CD14-positive monocyte (primary cell): ENCODE measurements at regions not wholly inside any gene's neighbourhood (a gene's known extent, or its start where the extent isn't known, plus 50 kb on each side); places are given as distances from the start of the nearest gene placed in this dataset.

Experiments used
- DNase-seq, 3 donors: peaks; one replicate each; pipeline ENCODE4 v3.0.0-alpha.2; 2011 to 2022
- H2AFZ ChIP-seq: 2 replicates; pipeline ENCODE4 v1.6.0; 2012; ENCODE audit warnings: mild to moderate bottlenecking, low read depth, low read length, inconsistent platforms; ENCODE audit not compliant: insufficient read depth, poor library complexity, severe bottlenecking
- H3K27ac ChIP-seq, 2 donors: 1 replicate in 1 of 2; 2 replicates in 1 of 2; pipeline ENCODE4 v1.5.1; 2012 to 2013; ENCODE audit warnings: low read length in 2 of 2, control low read depth in 1 of 2, inconsistent platforms in 1 of 2, low read depth in 1 of 2, mild to moderate bottlenecking in 1 of 2
- H3K27me3 ChIP-seq, 2 donors: one replicate each; pipeline versions ENCODE4 v1.6.0 to v1.6.1; 2011 to 2013; ENCODE audit warnings: low read length in 2 of 2; ENCODE audit not compliant: control insufficient read depth in 2 of 2, insufficient read depth in 2 of 2
- H3K36me3 ChIP-seq, 2 donors: replicated peaks in 1 of 2; 1 replicate in 1 of 2; 2 replicates in 1 of 2; pipeline versions ENCODE4 v1.5.1 to v1.6.1; 2012 to 2013; ENCODE audit warnings: low read length in 2 of 2, control low read depth in 1 of 2, inconsistent platforms in 1 of 2, mild to moderate bottlenecking in 1 of 2; ENCODE audit not compliant: insufficient read depth in 2 of 2, control insufficient read depth in 1 of 2
- H3K4me1 ChIP-seq, 2 donors: 1 replicate in 1 of 2; 2 replicates in 1 of 2; pipeline versions ENCODE4 v1.5.1 to v1.6.1; 2012 to 2013; ENCODE audit warnings: low read length in 2 of 2, control low read depth in 1 of 2, inconsistent platforms in 1 of 2, mild to moderate bottlenecking in 1 of 2, moderate library complexity in 1 of 2; ENCODE audit not compliant: insufficient read depth in 2 of 2, control insufficient read depth in 1 of 2
- H3K4me2 ChIP-seq: replicated peaks from 2 replicates; pipeline ENCODE3; 2012; ENCODE audit warnings: low read length, moderate library complexity, mild to moderate bottlenecking; ENCODE audit not compliant: poor library complexity, severe bottlenecking; ENCODE audit errors: extremely low read depth
- H3K4me3 ChIP-seq, 3 experiments: fragments of 200-600 bp in 1 of 3; sonication (generic) in 1 of 3; replicated peaks in 1 of 3; 1 replicate in 2 of 3; 2 replicates in 1 of 3; pipeline ENCODE4 v1.5.1; 2011 to 2013; ENCODE audit warnings: low read length in 3 of 3, mild to moderate bottlenecking in 3 of 3, control low read depth in 2 of 3, low read depth in 2 of 3, inconsistent platforms in 1 of 3, moderate library complexity in 1 of 3
- H3K79me2 ChIP-seq: 2 replicates; pipeline ENCODE4 v1.6.0; 2012; ENCODE audit warnings: mild to moderate bottlenecking, control low read depth, inconsistent platforms, low read length, moderate library complexity; ENCODE audit not compliant: insufficient read depth
- H3K9ac ChIP-seq: 2 replicates; pipeline ENCODE4 v1.6.0; 2017; ENCODE audit warnings: low read length, mild to moderate bottlenecking; ENCODE audit not compliant: insufficient read depth, poor library complexity, severe bottlenecking
- H3K9me3 ChIP-seq, 2 donors: replicated peaks in 1 of 2; 1 replicate in 1 of 2; 2 replicates in 1 of 2; pipeline versions ENCODE4 v1.5.1 to v1.6.1; 2012 to 2013; ENCODE audit warnings: low read length in 2 of 2, control low read depth in 1 of 2; ENCODE audit not compliant: control insufficient read depth in 1 of 2, insufficient read depth in 1 of 2
- H4K20me1 ChIP-seq: 2 replicates; pipeline ENCODE4 v1.6.0; 2012; ENCODE audit warnings: mild to moderate bottlenecking, low read length, control low read depth, moderate library complexity; ENCODE audit not compliant: insufficient read depth
- H3K27ac Mint-ChIP-seq, 7 donors: one replicate each; pipeline ENCODE4 v1.8.0; 2020; ENCODE audit warnings: mild to moderate bottlenecking in 7 of 7, mixed read lengths in 7 of 7, moderate library complexity in 6 of 7, inconsistent platforms in 2 of 7
- H3K27me3 Mint-ChIP-seq, 3 donors: one replicate each; pipeline ENCODE4 v1.8.0; 2021 to 2022; ENCODE audit warnings: low read depth in 3 of 3, mild to moderate bottlenecking in 3 of 3, mixed read lengths in 3 of 3, moderate library complexity in 3 of 3, inconsistent platforms in 1 of 3
- H3K36me3 Mint-ChIP-seq, 2 donors: one replicate each; pipeline ENCODE4 v1.8.0; 2020; ENCODE audit warnings: mixed read lengths in 2 of 2, inconsistent platforms in 1 of 2, mild to moderate bottlenecking in 1 of 2
- H3K4me1 Mint-ChIP-seq: one replicate; pipeline ENCODE4 v1.8.0; 2020; ENCODE audit warnings: mild to moderate bottlenecking, mixed read lengths
- H3K4me3 Mint-ChIP-seq, 2 donors: one replicate each; pipeline ENCODE4 v1.8.0; 2020; ENCODE audit warnings: mild to moderate bottlenecking in 2 of 2, mixed read lengths in 2 of 2, moderate library complexity in 1 of 2
- H3K9me3 Mint-ChIP-seq, 7 donors: one replicate each; pipeline ENCODE4 v1.8.0; 2020 to 2022; ENCODE audit warnings: mixed read lengths in 7 of 7, mild to moderate bottlenecking in 6 of 7, moderate library complexity in 6 of 7, inconsistent platforms in 2 of 7
- CTCF ChIP-seq: fragments of 200-600 bp; IDR thresholded peaks from one replicate; pipeline ENCODE4 v1.8.0; 2022; ENCODE audit warnings: antibody characterized with exemption, mild to moderate bottlenecking
- WGBS: methylation state at CpG from one replicate; pipeline ENCODE4 v1.1.5; 2013; ENCODE audit warnings: missing lambda C conversion rate; ENCODE audit not compliant: insufficient coverage; 5-methylcytosine and 5-hydroxymethylcytosine counted together
- intact Hi-C, 2 donors: fragments of 100-400 bp; cut with micrococcal nuclease; formaldehyde crosslinking; loops; one replicate each; pipeline versions ENCODE4 v1.15.0 to v1.15.1; 2023

DNA sequence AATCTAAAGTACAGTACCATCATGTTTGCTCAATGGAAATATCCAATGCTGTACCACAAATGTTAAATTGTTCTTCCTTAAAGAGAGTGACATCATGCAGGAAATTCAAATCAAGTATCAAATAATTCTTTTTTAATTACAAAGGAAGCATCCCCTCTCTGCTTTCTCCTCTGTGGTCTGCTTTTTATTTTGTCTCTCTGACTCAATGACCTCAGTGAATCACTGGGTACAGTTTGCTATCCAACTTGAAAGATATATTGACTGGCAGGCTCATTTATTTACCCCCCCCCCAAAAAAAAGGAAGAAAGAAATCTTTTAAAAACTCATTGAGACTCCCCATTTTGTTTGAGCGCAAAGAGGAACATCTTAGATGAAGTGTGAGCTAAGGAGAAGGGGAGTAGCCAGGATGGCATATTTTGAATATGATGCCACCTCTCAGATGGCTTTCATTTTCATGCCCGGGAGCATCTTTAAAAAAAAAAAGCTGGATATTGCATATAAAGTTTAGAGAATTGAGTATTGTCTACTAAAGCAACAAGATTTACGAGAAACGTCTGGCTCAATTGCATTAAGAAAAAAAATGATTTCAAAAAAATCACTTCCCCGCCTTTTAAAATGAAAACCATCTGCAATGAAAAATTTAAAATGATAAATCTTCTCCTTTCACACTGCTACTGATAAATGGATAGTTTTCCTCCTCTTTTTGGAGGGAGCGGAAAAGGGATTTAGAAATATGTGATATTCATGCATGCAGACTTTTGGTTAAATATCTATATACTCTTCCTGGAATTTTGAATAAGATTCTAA, 307.1 kb upstream of the DPH6 start:
- no peaks in the 10 kb centered on the region for H3K79me2 ChIP-seq
- no peak overlapping the region for H3K9ac ChIP-seq
- no peaks in the 10 kb centered on the region for H4K20me1 ChIP-seq
- no CpG with 5 or more reads among the region's 6 CpGs for WGBS
- no peak for DNase-seq
- no peaks in the 10 kb centered on the region for H3K27me3 ChIP-seq
- Mint-ChIP-seq H3K4me3 (no peak overlapping the region), H3K27me3 (peaks cover 0 to 2% (median 0%) of the 10 kb centered on the region in 3 donors), H3K27ac (no peak overlapping the region), H3K36me3 (no peaks in the 10 kb centered on the region), H3K4me1 (no peaks in the 10 kb centered on the region), H3K9me3 (peaks cover 0 to 8% (median 2%) of the 10 kb centered on the region in 7 donors)
- intact Hi-C loops, result no loop called here
- no peak overlapping the region for H2AFZ ChIP-seq
- no peak for TF ChIP-seq CTCF
- H3K36me3 ChIP-seq, result no peaks in the 10 kb centered on the region
- H3K27ac ChIP-seq, result no peak overlapping the region
- peaks cover 0 to 13% of the 10 kb centered on the region in 2 donors for H3K9me3 ChIP-seq
- no peak overlapping the region for H3K4me2 ChIP-seq
- no peak overlapping the region for H3K4me3 ChIP-seq
- no peaks in the 10 kb centered on the region for H3K4me1 ChIP-seq

DNA sequence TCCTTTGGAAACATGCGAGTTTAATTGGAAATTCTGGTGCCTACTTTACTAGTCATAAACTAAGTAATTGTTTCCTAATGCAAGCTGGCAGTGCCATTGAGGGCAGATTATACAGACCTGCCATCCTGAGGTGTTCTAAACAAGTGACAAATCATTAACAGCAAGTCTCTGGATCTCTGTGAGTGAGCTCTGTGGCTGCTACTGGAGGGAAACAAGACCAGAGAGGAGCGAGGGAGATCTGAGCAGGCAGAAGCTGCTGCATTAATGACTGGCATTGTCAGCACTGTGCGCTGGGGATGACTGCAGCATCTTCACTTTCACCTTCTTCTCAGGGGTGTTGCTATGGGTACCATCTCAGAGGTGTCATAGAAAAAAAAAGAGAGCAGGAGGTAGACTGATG, 308.4 kb upstream of the DPH6 start:
- H3K27ac ChIP-seq, result no peak overlapping the region
- H3K9me3 Mint-ChIP-seq, result peaks cover 0 to 7% (median 2%) of the 10 kb centered on the region in 7 donors
- WGBS, result no CpG with 5 or more reads among the region's 3 CpGs
- no peak overlapping the region for H3K27ac Mint-ChIP-seq
- no peak for TF ChIP-seq CTCF
- intact Hi-C loops, result no loop called here
- peaks cover 0 to 2% (median 0%) of the 10 kb centered on the region in 3 donors for H3K27me3 Mint-ChIP-seq
- H3K36me3 ChIP-seq, result no peaks in the 10 kb centered on the region
- H3K4me1 Mint-ChIP-seq, result no peaks in the 10 kb centered on the region
- H3K27me3 ChIP-seq, result no peaks in the 10 kb centered on the region
- no peaks in the 10 kb centered on the region for H4K20me1 ChIP-seq
- H3K4me3 Mint-ChIP-seq, result no peak overlapping the region
- no peak overlapping the region for H3K4me2 ChIP-seq
- H3K9me3 ChIP-seq, result peaks cover 0 to 13% of the 10 kb centered on the region in 2 donors
- H3K4me3 ChIP-seq, result no peak overlapping the region
- H3K36me3 Mint-ChIP-seq, result no peaks in the 10 kb centered on the region
- H3K79me2 ChIP-seq, result no peaks in the 10 kb centered on the region
- no peaks in the 10 kb centered on the region for H3K4me1 ChIP-seq
- DNase-seq, result no peak
- H2AFZ ChIP-seq, result no peak overlapping the region
- H3K9ac ChIP-seq, result no peak overlapping the region
